Breast epithelium (tissue), 3 donors: ENCODE measurements at regions not wholly inside any gene's neighbourhood (a gene's known extent, or its start where the extent isn't known, plus 50 kb on each side); places are given as distances from the start of the nearest gene placed in this dataset.

Experiments used
- POLR2A ChIP-seq: fragments of 450-650 bp; IDR thresholded peaks from one replicate; pipeline ENCODE4 v1.6.1; 2016; ENCODE audit warnings: antibody characterized with exemption, mild to moderate bottlenecking, moderate library complexity
- POLR2AphosphoS5 ChIP-seq, 3 donors: sonication (generic); formaldehyde crosslinking; IDR thresholded peaks; one replicate each; pipeline ENCODE4 v1.6.1; 2017; ENCODE audit warnings: antibody characterized with exemption in 3 of 3
- TF ChIP-seq, protein P1 (sequence below), 3 donors: fragments of 450-650 bp; IDR thresholded peaks; one replicate each; pipeline ENCODE4 v1.5.1; 2016 to 2017; ENCODE audit warnings: antibody characterized with exemption in 3 of 3, mild to moderate bottlenecking in 3 of 3, moderate library complexity in 3 of 3

DNA sequence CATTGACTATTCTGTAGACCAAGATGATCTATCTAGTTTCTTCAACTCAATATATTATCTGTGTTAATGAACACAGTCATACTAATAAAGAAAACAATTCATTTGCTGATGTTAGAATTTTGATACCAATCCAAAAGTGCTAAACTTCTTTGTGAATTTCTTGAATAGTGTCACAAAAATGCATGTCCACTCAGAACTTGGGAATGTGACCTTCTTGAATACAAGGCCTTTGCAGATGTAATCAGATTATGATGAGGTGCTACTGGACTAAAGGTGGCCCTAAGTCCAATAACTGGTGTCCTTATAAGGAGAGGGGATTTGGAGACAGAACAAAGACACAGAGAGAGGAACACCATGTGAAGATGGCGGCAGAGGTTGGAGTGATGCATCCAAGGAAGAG, 305.8 kb upstream of the ZP4 start:
- TF ChIP-seq, protein P1, sequence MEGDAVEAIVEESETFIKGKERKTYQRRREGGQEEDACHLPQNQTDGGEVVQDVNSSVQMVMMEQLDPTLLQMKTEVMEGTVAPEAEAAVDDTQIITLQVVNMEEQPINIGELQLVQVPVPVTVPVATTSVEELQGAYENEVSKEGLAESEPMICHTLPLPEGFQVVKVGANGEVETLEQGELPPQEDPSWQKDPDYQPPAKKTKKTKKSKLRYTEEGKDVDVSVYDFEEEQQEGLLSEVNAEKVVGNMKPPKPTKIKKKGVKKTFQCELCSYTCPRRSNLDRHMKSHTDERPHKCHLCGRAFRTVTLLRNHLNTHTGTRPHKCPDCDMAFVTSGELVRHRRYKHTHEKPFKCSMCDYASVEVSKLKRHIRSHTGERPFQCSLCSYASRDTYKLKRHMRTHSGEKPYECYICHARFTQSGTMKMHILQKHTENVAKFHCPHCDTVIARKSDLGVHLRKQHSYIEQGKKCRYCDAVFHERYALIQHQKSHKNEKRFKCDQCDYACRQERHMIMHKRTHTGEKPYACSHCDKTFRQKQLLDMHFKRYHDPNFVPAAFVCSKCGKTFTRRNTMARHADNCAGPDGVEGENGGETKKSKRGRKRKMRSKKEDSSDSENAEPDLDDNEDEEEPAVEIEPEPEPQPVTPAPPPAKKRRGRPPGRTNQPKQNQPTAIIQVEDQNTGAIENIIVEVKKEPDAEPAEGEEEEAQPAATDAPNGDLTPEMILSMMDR (IDR thresholded peaks at IDR 0.05): no peak
- TF ChIP-seq POLR2A: no peak
- TF ChIP-seq POLR2AphosphoS5 (IDR thresholded peaks at IDR 0.05): no peak
